ENCODE measurements at regions not wholly inside any gene's neighbourhood (a gene's known extent, or its start where the extent isn't known, plus 50 kb on each side); places are given as distances from the start of the nearest gene placed in this dataset.

DNA sequence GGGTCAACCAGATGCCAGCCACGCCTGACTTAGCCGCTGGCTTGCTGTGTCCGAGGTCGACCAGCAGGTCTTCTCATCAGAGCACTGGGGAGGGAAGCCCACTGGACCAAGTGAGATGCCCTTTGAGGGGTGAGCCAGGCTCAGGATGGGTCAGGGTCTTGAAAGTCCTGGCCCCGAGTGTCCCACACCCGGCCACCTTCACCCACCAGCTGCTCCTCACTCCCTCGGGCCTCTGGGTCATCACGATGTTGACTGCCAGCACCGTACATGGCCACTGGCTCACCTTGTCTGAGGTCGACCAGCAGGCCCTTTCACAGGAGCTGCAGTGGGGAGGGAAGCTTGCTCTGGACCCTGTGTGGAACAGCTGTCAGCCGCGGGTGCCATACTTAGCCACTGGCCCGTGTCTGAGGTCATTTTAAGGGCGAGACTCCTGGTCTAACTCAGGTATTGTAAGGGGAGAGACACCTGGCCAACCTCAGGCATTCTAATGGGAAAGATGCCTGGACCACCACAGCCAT is 1361.3 kb downstream of the UQCRFS1 start:
- H3K9ac ChIP-seq (replicated peaks; ENCODE audit: extremely low read depth, insufficient read depth, low read length) = no peak overlapping the region
- H3K79me2 ChIP-seq (ENCODE audit: control insufficient read depth, insufficient read depth, low read length) = no peaks in the 10 kb centered on the region
- TF ChIP-seq POLR2A (IDR thresholded peaks at IDR 0.05; ENCODE audit: low read depth, low read length) (no peak), MYC (IDR thresholded peaks at IDR 0.05; ENCODE audit: low read depth, low read length) (no peak), GATA2 (IDR thresholded peaks at IDR 0.05; ENCODE audit: insufficient read depth, insufficient read length, low read depth, low read length) (no peak), EZH2 (IDR thresholded peaks at IDR 0.05; ENCODE audit: borderline replicate concordance, low read depth, low read length, severe bottlenecking) (no peak), POLR2AphosphoS5 (IDR thresholded peaks at IDR 0.05; ENCODE audit: insufficient read depth, low read depth, low read length) (no peak), JUN (IDR thresholded peaks at IDR 0.05; ENCODE audit: borderline replicate concordance, insufficient read depth, insufficient read length, low read depth) (no peak), FOS (IDR thresholded peaks at IDR 0.05; ENCODE audit: borderline replicate concordance, insufficient read depth, low read length) (no peak)
- TF ChIP-seq, protein P1, sequence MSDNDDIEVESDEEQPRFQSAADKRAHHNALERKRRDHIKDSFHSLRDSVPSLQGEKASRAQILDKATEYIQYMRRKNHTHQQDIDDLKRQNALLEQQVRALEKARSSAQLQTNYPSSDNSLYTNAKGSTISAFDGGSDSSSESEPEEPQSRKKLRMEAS (IDR thresholded peaks at IDR 0.05; ENCODE audit: insufficient read depth, insufficient read length) = no peak
- TF ChIP-seq, protein P2, sequence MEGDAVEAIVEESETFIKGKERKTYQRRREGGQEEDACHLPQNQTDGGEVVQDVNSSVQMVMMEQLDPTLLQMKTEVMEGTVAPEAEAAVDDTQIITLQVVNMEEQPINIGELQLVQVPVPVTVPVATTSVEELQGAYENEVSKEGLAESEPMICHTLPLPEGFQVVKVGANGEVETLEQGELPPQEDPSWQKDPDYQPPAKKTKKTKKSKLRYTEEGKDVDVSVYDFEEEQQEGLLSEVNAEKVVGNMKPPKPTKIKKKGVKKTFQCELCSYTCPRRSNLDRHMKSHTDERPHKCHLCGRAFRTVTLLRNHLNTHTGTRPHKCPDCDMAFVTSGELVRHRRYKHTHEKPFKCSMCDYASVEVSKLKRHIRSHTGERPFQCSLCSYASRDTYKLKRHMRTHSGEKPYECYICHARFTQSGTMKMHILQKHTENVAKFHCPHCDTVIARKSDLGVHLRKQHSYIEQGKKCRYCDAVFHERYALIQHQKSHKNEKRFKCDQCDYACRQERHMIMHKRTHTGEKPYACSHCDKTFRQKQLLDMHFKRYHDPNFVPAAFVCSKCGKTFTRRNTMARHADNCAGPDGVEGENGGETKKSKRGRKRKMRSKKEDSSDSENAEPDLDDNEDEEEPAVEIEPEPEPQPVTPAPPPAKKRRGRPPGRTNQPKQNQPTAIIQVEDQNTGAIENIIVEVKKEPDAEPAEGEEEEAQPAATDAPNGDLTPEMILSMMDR (IDR thresholded peaks at IDR 0.05; ENCODE audit: extremely low read depth in 1 of 2, insufficient read depth in 1 of 2, low read depth in 1 of 2, low read length in 2 of 2) = no peak
- H3K36me3 ChIP-seq (ENCODE audit: control insufficient read depth in 2 of 2, extremely low read depth in 1 of 2, insufficient read depth in 2 of 2, low read length in 2 of 2) = no peaks in the 10 kb centered on the region
- peaks cover 5% of the 10 kb centered on the region for H3K9me3 ChIP-seq (replicated peaks; ENCODE audit: control insufficient read depth, insufficient read depth, low read length)
- POLR2A ChIA-PET = no interaction called here
- H3K27ac ChIP-seq (ENCODE audit: insufficient read depth, low read depth, low read length) = no peak overlapping the region
- no peaks in the 10 kb centered on the region for H4K20me1 ChIP-seq (replicated peaks; ENCODE audit: control insufficient read depth, extremely low read depth, insufficient read depth, low read length)
- no peak overlapping the region for H3K4me3 ChIP-seq (replicated peaks in 1 of 3; ENCODE audit: insufficient read depth in 1 of 3, low read depth in 1 of 3, low read length in 3 of 3)
- BruUV-seq (replicated peaks) = no TSS peak
- CTCF ChIA-PET = no interaction called here
- no peak overlapping the region for H2AFZ ChIP-seq (ENCODE audit: low read depth, low read length)
- FAIRE-seq (no peak), DNase-seq (ENCODE audit: low read depth, low spot score) (no peak)
- H3K4me1 ChIP-seq (ENCODE audit: control insufficient read depth, extremely low read depth, insufficient read depth, low read length) = no peaks in the 10 kb centered on the region
- H3K9me1 ChIP-seq (replicated peaks; ENCODE audit: control insufficient read depth, extremely low read depth, insufficient read depth, low read length) = no peaks in the 10 kb centered on the region
- dilution Hi-C loops (cut with MboI; ENCODE audit: extremely low pct_ligation_motif_present, low sequenced_read_pairs) = no loop called here
- intact Hi-C loops (cut with micrococcal nuclease) = no loop called here
- no peaks in the 10 kb centered on the region for H3K27me3 ChIP-seq (ENCODE audit: control insufficient read depth in 2 of 2, insufficient read depth in 2 of 2, low read length in 2 of 2)
- no peak overlapping the region for H3K4me2 ChIP-seq (ENCODE audit: insufficient read depth, low read length)

All from endothelial cell of umbilical vein (primary cell).